NCI-H146 (cell line): ENCODE measurements at regions not wholly inside any gene's neighbourhood (a gene's known extent, or its start where the extent isn't known, plus 50 kb on each side); places are given as distances from the start of the nearest gene placed in this dataset.

Experiments used
- DNase-seq: peaks from one replicate; lab custom pipeline; 2025; lab: John Stamatoyannopoulos, UW

- DNase-seq = no peak
These were observed 210.0 kb downstream of the FOXO1 start for GRCh38 chr13:40456397-40456953.

GRCh38 chr13:40456979-40457553 lies 209.4 kb downstream of the FOXO1 start:
- DNase-seq = no peak

GRCh38 chr13:40457929-40458719 lies 208.3 kb downstream of the FOXO1 start:
- no peak for DNase-seq

GRCh38 chr13:40458720-40458990 lies 207.8 kb downstream of the FOXO1 start:
- no peak for DNase-seq

- DNase-seq = no peak
These were observed 206.3 kb downstream of the FOXO1 start for GRCh38 chr13:40460116-40460515.

GRCh38 chr13:40464337-40465014 lies 202.0 kb downstream of the FOXO1 start:
- no peak for DNase-seq

GRCh38 chr13:40465015-40465390 lies 201.4 kb downstream of the FOXO1 start:
- no peak for DNase-seq

GRCh38 chr13:40466272-40466671 lies 200.2 kb downstream of the FOXO1 start:
- no peak for DNase-seq

GRCh38 chr13:40468227-40468838 lies 198.1 kb downstream of the FOXO1 start:
- no peak for DNase-seq

GRCh38 chr13:40469581-40470310 lies 196.7 kb downstream of the FOXO1 start:
- no peak for DNase-seq

GRCh38 chr13:40470660-40471059 lies 195.8 kb downstream of the FOXO1 start:
- no peak for DNase-seq

- DNase-seq = no peak
These were observed 195.4 kb downstream of the FOXO1 start for GRCh38 chr13:40471076-40471475.

GRCh38 chr13:40471911-40472310 lies 194.5 kb downstream of the FOXO1 start:
- DNase-seq = no peak

GRCh38 chr13:40472427-40473220 lies 193.8 kb downstream of the FOXO1 start:
- DNase-seq = no peak

GRCh38 chr13:40475617-40476016 lies 190.8 kb downstream of the FOXO1 start:
- no peak for DNase-seq

- DNase-seq = no peak
These were observed 190.1 kb downstream of the FOXO1 start for GRCh38 chr13:40476175-40476958.

GRCh38 chr13:40477623-40478608 lies 188.5 kb downstream of the FOXO1 start:
- no peak for DNase-seq

- DNase-seq = no peak
These were observed 187.7 kb downstream of the FOXO1 start for GRCh38 chr13:40478775-40479174.

- DNase-seq = no peak
These were observed 187.1 kb downstream of the FOXO1 start for GRCh38 chr13:40479196-40479845.
